ENCODE measurements at regions not wholly inside any gene's neighbourhood (a gene's known extent, or its start where the extent isn't known, plus 50 kb on each side); places are given as distances from the start of the nearest gene placed in this dataset.
"Not testable (repeated sequence)": the region's sequence is repeated elsewhere in the genome, so short reads cannot be mapped to it uniquely, and the experiment has no call there.

- TF ChIP-seq, protein P1, sequence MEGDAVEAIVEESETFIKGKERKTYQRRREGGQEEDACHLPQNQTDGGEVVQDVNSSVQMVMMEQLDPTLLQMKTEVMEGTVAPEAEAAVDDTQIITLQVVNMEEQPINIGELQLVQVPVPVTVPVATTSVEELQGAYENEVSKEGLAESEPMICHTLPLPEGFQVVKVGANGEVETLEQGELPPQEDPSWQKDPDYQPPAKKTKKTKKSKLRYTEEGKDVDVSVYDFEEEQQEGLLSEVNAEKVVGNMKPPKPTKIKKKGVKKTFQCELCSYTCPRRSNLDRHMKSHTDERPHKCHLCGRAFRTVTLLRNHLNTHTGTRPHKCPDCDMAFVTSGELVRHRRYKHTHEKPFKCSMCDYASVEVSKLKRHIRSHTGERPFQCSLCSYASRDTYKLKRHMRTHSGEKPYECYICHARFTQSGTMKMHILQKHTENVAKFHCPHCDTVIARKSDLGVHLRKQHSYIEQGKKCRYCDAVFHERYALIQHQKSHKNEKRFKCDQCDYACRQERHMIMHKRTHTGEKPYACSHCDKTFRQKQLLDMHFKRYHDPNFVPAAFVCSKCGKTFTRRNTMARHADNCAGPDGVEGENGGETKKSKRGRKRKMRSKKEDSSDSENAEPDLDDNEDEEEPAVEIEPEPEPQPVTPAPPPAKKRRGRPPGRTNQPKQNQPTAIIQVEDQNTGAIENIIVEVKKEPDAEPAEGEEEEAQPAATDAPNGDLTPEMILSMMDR (IDR thresholded peaks at IDR 0.05) = not testable (repeated sequence)
- not testable (repeated sequence) for TF ChIP-seq POLR2A (IDR thresholded peaks at IDR 0.05)
These were observed 98.0 kb upstream of the VSTM2A start for GRCh38 chr7:54444046-54444686.

Data from adrenal gland (tissue), 5 donors.